ENCODE measurements at regions not wholly inside any gene's neighbourhood (a gene's known extent, or its start where the extent isn't known, plus 50 kb on each side); places are given as distances from the start of the nearest gene placed in this dataset.

DNA sequence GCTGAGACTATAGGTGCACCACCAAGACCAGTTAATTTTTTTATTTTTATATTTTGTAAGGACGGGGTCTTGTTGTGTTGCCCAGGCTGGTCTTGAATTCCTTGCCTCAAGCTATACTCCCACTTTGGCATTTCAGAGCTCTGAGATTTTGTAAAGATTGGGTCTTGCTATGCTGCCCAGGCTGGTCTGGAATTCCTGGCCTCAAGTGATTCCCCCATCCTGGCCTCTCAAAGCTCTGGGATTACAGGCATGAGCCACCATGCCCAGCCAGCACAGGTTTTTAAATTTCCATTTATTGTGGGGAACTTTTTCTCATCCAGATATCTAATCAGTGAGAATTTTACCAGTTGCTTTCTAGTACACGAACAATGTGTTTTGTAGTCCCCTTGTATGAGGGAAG is 156.1 kb upstream of the VLDLR start:
- Histone ChIP-seq H3K9me1 (ENCODE audit: control insufficient read depth, insufficient read depth, low read length) (no peaks in the 10 kb centered on the region), H3K27ac (ENCODE audit: extremely low read depth, low read depth, low read length) (no peak overlapping the region), H3K27me3 (ENCODE audit: control insufficient read depth in 2 of 2, insufficient read depth in 2 of 2, low read length in 2 of 2) (no peaks in the 10 kb centered on the region), H3K4me1 (replicated peaks in 1 of 2; ENCODE audit: control insufficient read depth in 2 of 2, insufficient read depth in 2 of 2, low read length in 2 of 2) (no peaks in the 10 kb centered on the region), H4K20me1 (replicated peaks; ENCODE audit: control insufficient read depth, insufficient read depth, low read length) (no peaks in the 10 kb centered on the region), H2AFZ (ENCODE audit: low read depth, low read length) (no peak overlapping the region), H3K79me2 (ENCODE audit: control insufficient read depth, insufficient read depth, low read length) (no peaks in the 10 kb centered on the region), H3K36me3 (ENCODE audit: control insufficient read depth, insufficient read depth, low read length) (no peaks in the 10 kb centered on the region), H3K4me3 (no peak overlapping the region), H3K4me2 (ENCODE audit: insufficient read depth, low read length) (no peak overlapping the region), H3K9ac (ENCODE audit: insufficient read depth in 1 of 2, low read depth in 2 of 2, low read length in 2 of 2) (no peak overlapping the region), H3K9me3 (replicated peaks; ENCODE audit: control insufficient read depth, insufficient read depth, low read depth, low read length) (no peaks in the 10 kb centered on the region)
- POLR2A ChIA-PET: no interaction called here
- no peak for ATAC-seq
- intact Hi-C loops (cut with micrococcal nuclease) (no loop called here), in situ Hi-C loops (cut with MboI) (no loop called here)
- DNase-seq (ENCODE audit: extremely low read depth in 1 of 4, low spot score in 3 of 4): no peak
- WGBS (ENCODE audit: insufficient coverage, low coverage, missing lambda C conversion rate): 0% methylated on average over 2 of the region's 2 CpGs
- TF ChIP-seq, protein P1, sequence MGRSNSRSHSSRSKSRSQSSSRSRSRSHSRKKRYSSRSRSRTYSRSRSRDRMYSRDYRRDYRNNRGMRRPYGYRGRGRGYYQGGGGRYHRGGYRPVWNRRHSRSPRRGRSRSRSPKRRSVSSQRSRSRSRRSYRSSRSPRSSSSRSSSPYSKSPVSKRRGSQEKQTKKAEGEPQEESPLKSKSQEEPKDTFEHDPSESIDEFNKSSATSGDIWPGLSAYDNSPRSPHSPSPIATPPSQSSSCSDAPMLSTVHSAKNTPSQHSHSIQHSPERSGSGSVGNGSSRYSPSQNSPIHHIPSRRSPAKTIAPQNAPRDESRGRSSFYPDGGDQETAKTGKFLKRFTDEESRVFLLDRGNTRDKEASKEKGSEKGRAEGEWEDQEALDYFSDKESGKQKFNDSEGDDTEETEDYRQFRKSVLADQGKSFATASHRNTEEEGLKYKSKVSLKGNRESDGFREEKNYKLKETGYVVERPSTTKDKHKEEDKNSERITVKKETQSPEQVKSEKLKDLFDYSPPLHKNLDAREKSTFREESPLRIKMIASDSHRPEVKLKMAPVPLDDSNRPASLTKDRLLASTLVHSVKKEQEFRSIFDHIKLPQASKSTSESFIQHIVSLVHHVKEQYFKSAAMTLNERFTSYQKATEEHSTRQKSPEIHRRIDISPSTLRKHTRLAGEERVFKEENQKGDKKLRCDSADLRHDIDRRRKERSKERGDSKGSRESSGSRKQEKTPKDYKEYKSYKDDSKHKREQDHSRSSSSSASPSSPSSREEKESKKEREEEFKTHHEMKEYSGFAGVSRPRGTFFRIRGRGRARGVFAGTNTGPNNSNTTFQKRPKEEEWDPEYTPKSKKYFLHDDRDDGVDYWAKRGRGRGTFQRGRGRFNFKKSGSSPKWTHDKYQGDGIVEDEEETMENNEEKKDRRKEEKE (IDR thresholded peaks at IDR 0.05; ENCODE audit: borderline replicate concordance in 1 of 2, control insufficient read depth in 1 of 2, low read depth in 2 of 2, low read length in 1 of 2): no peak
- TF ChIP-seq SP1 (CRISPR knock-in tag; IDR thresholded peaks at IDR 0.05): no peak
- TF ChIP-seq OTX1 (CRISPR knock-in tag; IDR thresholded peaks at IDR 0.05): no peak
- no peak for TF ChIP-seq ZNF24 (IDR thresholded peaks at IDR 0.05)
- no peak for TF ChIP-seq RCOR1 (IDR thresholded peaks at IDR 0.05; ENCODE audit: borderline replicate concordance in 1 of 2, low read depth in 2 of 2, low read length in 2 of 2)
- TF ChIP-seq ZC3H8 (IDR thresholded peaks at IDR 0.05): no peak
- TF ChIP-seq ZFPM2 (CRISPR knock-in tag; IDR thresholded peaks at IDR 0.05): no peak
- no peak for TF ChIP-seq ZNF436 (CRISPR knock-in tag; IDR thresholded peaks at IDR 0.05)
- TF ChIP-seq, protein P2, sequence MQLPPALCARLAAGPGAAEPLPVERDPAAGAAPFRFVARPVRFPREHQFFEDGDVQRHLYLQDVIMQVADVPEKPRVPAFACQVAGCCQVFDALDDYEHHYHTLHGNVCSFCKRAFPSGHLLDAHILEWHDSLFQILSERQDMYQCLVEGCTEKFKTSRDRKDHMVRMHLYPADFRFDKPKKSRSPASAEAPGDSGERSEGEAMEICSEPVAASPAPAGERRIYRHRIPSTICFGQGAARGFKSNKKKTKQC (CRISPR knock-in tag; IDR thresholded peaks at IDR 0.05): no peak
- TF ChIP-seq, protein P3, sequence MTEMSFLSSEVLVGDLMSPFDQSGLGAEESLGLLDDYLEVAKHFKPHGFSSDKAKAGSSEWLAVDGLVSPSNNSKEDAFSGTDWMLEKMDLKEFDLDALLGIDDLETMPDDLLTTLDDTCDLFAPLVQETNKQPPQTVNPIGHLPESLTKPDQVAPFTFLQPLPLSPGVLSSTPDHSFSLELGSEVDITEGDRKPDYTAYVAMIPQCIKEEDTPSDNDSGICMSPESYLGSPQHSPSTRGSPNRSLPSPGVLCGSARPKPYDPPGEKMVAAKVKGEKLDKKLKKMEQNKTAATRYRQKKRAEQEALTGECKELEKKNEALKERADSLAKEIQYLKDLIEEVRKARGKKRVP (CRISPR knock-in tag; IDR thresholded peaks at IDR 0.05): no peak
- TF ChIP-seq, protein P4, sequence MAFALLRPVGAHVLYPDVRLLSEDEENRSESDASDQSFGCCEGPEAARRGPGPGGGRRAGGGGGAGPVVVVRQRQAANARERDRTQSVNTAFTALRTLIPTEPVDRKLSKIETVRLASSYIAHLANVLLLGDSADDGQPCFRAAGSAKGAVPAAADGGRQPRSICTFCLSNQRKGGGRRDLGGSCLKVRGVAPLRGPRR (CRISPR knock-in tag; IDR thresholded peaks at IDR 0.05): no peak
- no peak for TF ChIP-seq KDM5B (IDR thresholded peaks at IDR 0.05; ENCODE audit: insufficient replicate concordance, low read depth, low read length)
- TF ChIP-seq, protein P5, sequence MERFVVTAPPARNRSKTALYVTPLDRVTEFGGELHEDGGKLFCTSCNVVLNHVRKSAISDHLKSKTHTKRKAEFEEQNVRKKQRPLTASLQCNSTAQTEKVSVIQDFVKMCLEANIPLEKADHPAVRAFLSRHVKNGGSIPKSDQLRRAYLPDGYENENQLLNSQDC (CRISPR knock-in tag; IDR thresholded peaks at IDR 0.05): no peak
- TF ChIP-seq TRIM28 (IDR thresholded peaks at IDR 0.05): no peak
- no peak for TF ChIP-seq SMAD4 (CRISPR knock-in tag; conservative IDR thresholded peaks at IDR 0.05)
- TF ChIP-seq ZNF239 (CRISPR knock-in tag; IDR thresholded peaks at IDR 0.05): no peak
- no peak for TF ChIP-seq HNRNPLL (IDR thresholded peaks at IDR 0.05; ENCODE audit: low read depth, low read length, poor library complexity, severe bottlenecking)
- no peak for FAIRE-seq
- BruUV-seq (replicated peaks): no TSS peak
- CTCF ChIA-PET (ENCODE audit: low intra/inter-chr PET ratio): no interaction called here
